ENCODE measurements at regions not wholly inside any gene's neighbourhood (a gene's known extent, or its start where the extent isn't known, plus 50 kb on each side); places are given as distances from the start of the nearest gene placed in this dataset.

DNA sequence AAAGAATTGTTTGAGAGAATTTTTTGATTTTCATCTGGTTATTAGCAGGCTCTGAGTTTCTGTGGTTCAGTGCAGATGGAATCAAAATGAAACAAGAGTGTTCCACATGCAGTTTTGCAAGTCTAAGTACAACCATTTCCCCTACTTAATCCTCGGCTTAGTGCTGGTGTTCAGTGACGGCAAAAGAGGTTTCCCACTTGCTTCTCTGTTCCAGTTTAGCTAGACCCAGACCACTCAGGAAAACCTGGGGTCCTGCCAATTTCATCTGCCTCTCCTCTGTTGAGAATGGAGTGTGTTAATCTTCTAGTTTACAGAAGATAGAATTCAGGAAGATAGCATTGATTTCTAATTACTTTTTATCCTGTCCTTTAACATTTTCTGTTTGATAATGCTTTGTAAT lies 996.2 kb upstream of the FANCL start:
- Histone ChIP-seq H3K9ac (ENCODE audit: low read length) (no peak overlapping the region), H2AFZ (ENCODE audit: low read depth, low read length) (no peak overlapping the region), H3K4me2 (ENCODE audit: low read length) (no peak overlapping the region), H3K4me3 (ENCODE audit: low read length) (no peak overlapping the region), H4K20me1 (ENCODE audit: insufficient read depth) (no peaks in the 10 kb centered on the region), H3F3A (ENCODE audit: insufficient read depth, low read length, poor library complexity, severe bottlenecking) (no peaks in the 10 kb centered on the region), H3K9me3 (ENCODE audit: low read length) (no peaks in the 10 kb centered on the region), H3K27me3 (ENCODE audit: insufficient read depth, low read depth, low read length) (no peaks in the 10 kb centered on the region), H3K79me2 (replicated peaks; ENCODE audit: insufficient read depth, low read length) (no peaks in the 10 kb centered on the region), H3K27ac (ENCODE audit: low read length) (no peak overlapping the region), H3K36me3 (ENCODE audit: insufficient read depth, low read length) (no peaks in the 10 kb centered on the region), H3K9me2 (ENCODE audit: insufficient read depth, low read length) (no peaks in the 10 kb centered on the region)
- TF ChIP-seq, protein P1, sequence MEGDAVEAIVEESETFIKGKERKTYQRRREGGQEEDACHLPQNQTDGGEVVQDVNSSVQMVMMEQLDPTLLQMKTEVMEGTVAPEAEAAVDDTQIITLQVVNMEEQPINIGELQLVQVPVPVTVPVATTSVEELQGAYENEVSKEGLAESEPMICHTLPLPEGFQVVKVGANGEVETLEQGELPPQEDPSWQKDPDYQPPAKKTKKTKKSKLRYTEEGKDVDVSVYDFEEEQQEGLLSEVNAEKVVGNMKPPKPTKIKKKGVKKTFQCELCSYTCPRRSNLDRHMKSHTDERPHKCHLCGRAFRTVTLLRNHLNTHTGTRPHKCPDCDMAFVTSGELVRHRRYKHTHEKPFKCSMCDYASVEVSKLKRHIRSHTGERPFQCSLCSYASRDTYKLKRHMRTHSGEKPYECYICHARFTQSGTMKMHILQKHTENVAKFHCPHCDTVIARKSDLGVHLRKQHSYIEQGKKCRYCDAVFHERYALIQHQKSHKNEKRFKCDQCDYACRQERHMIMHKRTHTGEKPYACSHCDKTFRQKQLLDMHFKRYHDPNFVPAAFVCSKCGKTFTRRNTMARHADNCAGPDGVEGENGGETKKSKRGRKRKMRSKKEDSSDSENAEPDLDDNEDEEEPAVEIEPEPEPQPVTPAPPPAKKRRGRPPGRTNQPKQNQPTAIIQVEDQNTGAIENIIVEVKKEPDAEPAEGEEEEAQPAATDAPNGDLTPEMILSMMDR (IDR thresholded peaks at IDR 0.05; ENCODE audit: poor library complexity, severe bottlenecking), result no peak
- no peak for TF ChIP-seq EZH2 (IDR thresholded peaks at IDR 0.05; ENCODE audit: borderline replicate concordance, insufficient read depth, low read length, poor library complexity, severe bottlenecking)
- no peak for TF ChIP-seq POLR2AphosphoS5 (IDR thresholded peaks at IDR 0.05)
- TF ChIP-seq, protein P2, sequence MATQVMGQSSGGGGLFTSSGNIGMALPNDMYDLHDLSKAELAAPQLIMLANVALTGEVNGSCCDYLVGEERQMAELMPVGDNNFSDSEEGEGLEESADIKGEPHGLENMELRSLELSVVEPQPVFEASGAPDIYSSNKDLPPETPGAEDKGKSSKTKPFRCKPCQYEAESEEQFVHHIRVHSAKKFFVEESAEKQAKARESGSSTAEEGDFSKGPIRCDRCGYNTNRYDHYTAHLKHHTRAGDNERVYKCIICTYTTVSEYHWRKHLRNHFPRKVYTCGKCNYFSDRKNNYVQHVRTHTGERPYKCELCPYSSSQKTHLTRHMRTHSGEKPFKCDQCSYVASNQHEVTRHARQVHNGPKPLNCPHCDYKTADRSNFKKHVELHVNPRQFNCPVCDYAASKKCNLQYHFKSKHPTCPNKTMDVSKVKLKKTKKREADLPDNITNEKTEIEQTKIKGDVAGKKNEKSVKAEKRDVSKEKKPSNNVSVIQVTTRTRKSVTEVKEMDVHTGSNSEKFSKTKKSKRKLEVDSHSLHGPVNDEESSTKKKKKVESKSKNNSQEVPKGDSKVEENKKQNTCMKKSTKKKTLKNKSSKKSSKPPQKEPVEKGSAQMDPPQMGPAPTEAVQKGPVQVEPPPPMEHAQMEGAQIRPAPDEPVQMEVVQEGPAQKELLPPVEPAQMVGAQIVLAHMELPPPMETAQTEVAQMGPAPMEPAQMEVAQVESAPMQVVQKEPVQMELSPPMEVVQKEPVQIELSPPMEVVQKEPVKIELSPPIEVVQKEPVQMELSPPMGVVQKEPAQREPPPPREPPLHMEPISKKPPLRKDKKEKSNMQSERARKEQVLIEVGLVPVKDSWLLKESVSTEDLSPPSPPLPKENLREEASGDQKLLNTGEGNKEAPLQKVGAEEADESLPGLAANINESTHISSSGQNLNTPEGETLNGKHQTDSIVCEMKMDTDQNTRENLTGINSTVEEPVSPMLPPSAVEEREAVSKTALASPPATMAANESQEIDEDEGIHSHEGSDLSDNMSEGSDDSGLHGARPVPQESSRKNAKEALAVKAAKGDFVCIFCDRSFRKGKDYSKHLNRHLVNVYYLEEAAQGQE (IDR thresholded peaks at IDR 0.05; ENCODE audit: borderline replicate concordance), result no peak
- TF ChIP-seq SMC3 (conservative IDR thresholded peaks at IDR 0.05; ENCODE audit: poor library complexity), result no peak
- TF ChIP-seq MXI1 (conservative IDR thresholded peaks at IDR 0.05; ENCODE audit: poor library complexity, severe bottlenecking), result no peak
- no peak for TF ChIP-seq RAD21 (conservative IDR thresholded peaks at IDR 0.05)
- TF ChIP-seq TAF1 (IDR thresholded peaks at IDR 0.05; ENCODE audit: low read depth), result no peak
- no peak for TF ChIP-seq EP300 (conservative IDR thresholded peaks at IDR 0.05; ENCODE audit: poor library complexity, severe bottlenecking)

DNA sequence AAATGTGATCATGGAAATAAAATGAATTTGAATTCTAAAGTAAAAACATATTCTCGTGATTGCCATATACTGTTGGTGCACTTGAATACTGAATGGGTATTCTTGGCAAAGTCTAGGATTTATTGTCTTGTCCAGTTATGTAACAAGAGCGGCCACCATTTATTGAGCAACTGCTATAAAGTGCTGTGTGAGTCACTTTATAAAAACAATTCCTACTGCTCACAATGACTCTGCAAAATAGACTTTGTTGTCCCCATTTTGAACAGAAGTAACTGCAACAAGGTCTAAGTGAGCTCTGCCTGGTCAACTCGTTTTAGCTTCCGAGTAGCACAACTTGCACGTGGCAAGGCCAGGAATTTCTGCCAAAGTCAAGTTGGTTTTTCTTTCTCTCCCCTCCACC lies 995.6 kb upstream of the FANCL start:
- H3K9ac ChIP-seq (ENCODE audit: low read length), result no peak overlapping the region
- H3K79me2 ChIP-seq (replicated peaks; ENCODE audit: insufficient read depth, low read length), result no peaks in the 10 kb centered on the region
- no peaks in the 10 kb centered on the region for H3K9me2 ChIP-seq (ENCODE audit: insufficient read depth, low read length)
- H3K4me3 ChIP-seq (ENCODE audit: low read length), result no peak overlapping the region
- no peak overlapping the region for H3K27ac ChIP-seq (ENCODE audit: low read length)
- no peaks in the 10 kb centered on the region for H3F3A ChIP-seq (ENCODE audit: insufficient read depth, low read length, poor library complexity, severe bottlenecking)
- H4K20me1 ChIP-seq (ENCODE audit: insufficient read depth), result no peaks in the 10 kb centered on the region
- H2AFZ ChIP-seq (ENCODE audit: low read depth, low read length), result no peak overlapping the region
- H3K27me3 ChIP-seq (ENCODE audit: insufficient read depth, low read depth, low read length), result no peaks in the 10 kb centered on the region
- no peak for TF ChIP-seq EZH2 (IDR thresholded peaks at IDR 0.05; ENCODE audit: borderline replicate concordance, insufficient read depth, low read length, poor library complexity, severe bottlenecking)
- no peak for TF ChIP-seq EP300 (conservative IDR thresholded peaks at IDR 0.05; ENCODE audit: poor library complexity, severe bottlenecking)
- TF ChIP-seq MXI1 (conservative IDR thresholded peaks at IDR 0.05; ENCODE audit: poor library complexity, severe bottlenecking), result no peak
- TF ChIP-seq, protein P2 (IDR thresholded peaks at IDR 0.05; ENCODE audit: borderline replicate concordance), result no peak
- TF ChIP-seq, protein P1 (IDR thresholded peaks at IDR 0.05; ENCODE audit: poor library complexity, severe bottlenecking), result no peak
- no peak for TF ChIP-seq SMC3 (conservative IDR thresholded peaks at IDR 0.05; ENCODE audit: poor library complexity)
- TF ChIP-seq POLR2AphosphoS5 (IDR thresholded peaks at IDR 0.05), result no peak
- no peak for TF ChIP-seq RAD21 (conservative IDR thresholded peaks at IDR 0.05)
- no peak for TF ChIP-seq TAF1 (IDR thresholded peaks at IDR 0.05; ENCODE audit: low read depth)
- no peaks in the 10 kb centered on the region for H3K36me3 ChIP-seq (ENCODE audit: insufficient read depth, low read length)
- no peak overlapping the region for H3K4me2 ChIP-seq (ENCODE audit: low read length)
- H3K9me3 ChIP-seq (ENCODE audit: low read length), result no peaks in the 10 kb centered on the region
